GM12874 (cell line): ENCODE measurements at regions not wholly inside any gene's neighbourhood (a gene's known extent, or its start where the extent isn't known, plus 50 kb on each side); places are given as distances from the start of the nearest gene placed in this dataset.

Experiments
- CTCF ChIP-seq: IDR thresholded peaks from 2 replicates; pipeline ENCODE4 v1.5.1; 2011; ENCODE audit warnings: low read depth, mild to moderate bottlenecking, control low read depth, low read length, moderate library complexity; ENCODE audit not compliant: insufficient read depth

- no peak for TF ChIP-seq CTCF
Measured at GRCh38 chr1:194829492-194829891, 1643.1 kb upstream of the B3GALT2 start.

GRCh38 chr1:194825382-194825781 lies 1639.0 kb upstream of the B3GALT2 start:
- TF ChIP-seq CTCF, result no peak

- no peak for TF ChIP-seq CTCF
Measured at GRCh38 chr1:194821091-194821490, 1634.7 kb upstream of the B3GALT2 start.

GRCh38 chr1:194818674-194819073 lies 1632.3 kb upstream of the B3GALT2 start:
- no peak for TF ChIP-seq CTCF

- TF ChIP-seq CTCF, result no peak
Measured at GRCh38 chr1:194816859-194817258, 1630.4 kb upstream of the B3GALT2 start.

- no peak for TF ChIP-seq CTCF
Measured at GRCh38 chr1:194813096-194813495, 1626.7 kb upstream of the B3GALT2 start.

GRCh38 chr1:194809665-194810064 lies 1623.3 kb upstream of the B3GALT2 start:
- no peak for TF ChIP-seq CTCF

- TF ChIP-seq CTCF, result no peak
Measured at GRCh38 chr1:194809215-194809614, 1622.8 kb upstream of the B3GALT2 start.
